MM.1S (cell line): ENCODE measurements at regions not wholly inside any gene's neighbourhood (a gene's known extent, or its start where the extent isn't known, plus 50 kb on each side); places are given as distances from the start of the nearest gene placed in this dataset.
"Not testable (repeated sequence)": the region's sequence is repeated elsewhere in the genome, so short reads cannot be mapped to it uniquely, and the experiment has no call there.

Experiments used
- DNase-seq: peaks from one replicate; pipeline ENCODE4 v3.0.0-alpha.2; 2015
- H2AFZ ChIP-seq: fragments of 300-600 bp; sonication (generic); 2 replicates; pipeline ENCODE4 v1.6.0; 2016; ENCODE audit warnings: antibody characterized with exemption, low read length
- H3F3A ChIP-seq: fragments of 300-600 bp; sonication (generic); 2 replicates; pipeline ENCODE4 v1.6.1; 2016; ENCODE audit warnings: mild to moderate bottlenecking, antibody characterized with exemption, low read length, moderate library complexity, mixed read lengths; ENCODE audit not compliant: insufficient read depth
- H3K27ac ChIP-seq: fragments of 300-600 bp; sonication (generic); 2 replicates; pipeline ENCODE4 v1.5.1; 2016; ENCODE audit warnings: mild to moderate bottlenecking, low read length
- H3K27me3 ChIP-seq: fragments of 300-600 bp; sonication (generic); replicated peaks from 2 replicates; pipeline ENCODE4 v1.6.0; 2016; ENCODE audit warnings: low read length; ENCODE audit not compliant: insufficient read depth
- H3K36me3 ChIP-seq: fragments of 300-600 bp; sonication (generic); replicated peaks from 2 replicates; pipeline ENCODE4 v1.6.1; 2016; ENCODE audit warnings: mild to moderate bottlenecking, low read length, mixed read lengths; ENCODE audit not compliant: insufficient read depth
- H3K4me1 ChIP-seq: fragments of 300-600 bp; sonication (generic); 2 replicates; pipeline ENCODE4 v1.6.1; 2016; ENCODE audit warnings: low read length, mixed read lengths
- H3K4me2 ChIP-seq: fragments of 300-600 bp; sonication (generic); 2 replicates; pipeline ENCODE4 v1.6.0; 2016; ENCODE audit warnings: low read depth, low read length
- H3K4me3 ChIP-seq: fragments of 300-600 bp; sonication (generic); 2 replicates; pipeline ENCODE4 v1.5.1; 2016; ENCODE audit warnings: low read length, mixed read lengths
- H3K79me2 ChIP-seq: fragments of 300-600 bp; sonication (generic); 2 replicates; pipeline ENCODE4 v1.6.1; 2016; ENCODE audit warnings: mixed run types, low read length, mixed read lengths
- H3K9ac ChIP-seq: fragments of 300-600 bp; sonication (generic); 2 replicates; pipeline ENCODE4 v1.6.1; 2016; ENCODE audit warnings: low read length, mixed read lengths
- H3K9me2 ChIP-seq: fragments of 300-600 bp; sonication (generic); replicated peaks from 2 replicates; pipeline ENCODE4 v1.6.1; 2016; ENCODE audit warnings: mild to moderate bottlenecking, low read length, mixed read lengths; ENCODE audit not compliant: insufficient read depth
- H3K9me3 ChIP-seq: fragments of 300-600 bp; sonication (generic); replicated peaks from 2 replicates; pipeline ENCODE4 v1.6.1; 2016; ENCODE audit warnings: mild to moderate bottlenecking, low read length, mixed read lengths; ENCODE audit not compliant: insufficient read depth
- H4K20me1 ChIP-seq: fragments of 300-600 bp; sonication (generic); 2 replicates; pipeline ENCODE4 v1.6.1; 2016; ENCODE audit warnings: mild to moderate bottlenecking, low read length, moderate library complexity, mixed read lengths; ENCODE audit not compliant: insufficient read depth
- EZH2 ChIP-seq: fragments of 300-600 bp; sonication (generic); optimal IDR thresholded peaks from 2 replicates; pipeline ENCODE3; 2017; ENCODE audit warnings: low read depth, mild to moderate bottlenecking, antibody characterized with exemption, low read length, mixed read lengths
- EZH2phosphoT487 ChIP-seq: fragments of 300-600 bp; sonication (generic); IDR thresholded peaks from 2 replicates; pipeline ENCODE4 v1.6.1; 2018; ENCODE audit warnings: antibody characterized with exemption, low read length
- TF ChIP-seq, protein P1 (sequence below): fragments of 300-600 bp; sonication (generic); IDR thresholded peaks from 2 replicates; pipeline ENCODE4 v1.5.1; 2016; ENCODE audit warnings: antibody characterized with exemption, low read length, mixed read lengths

GRCh38 chr1:177686933-177687332 lies 282.9 kb downstream of the SEC16B start:
- Histone ChIP-seq H3K4me3 (no peak overlapping the region), H4K20me1 (no peaks in the 10 kb centered on the region), H2AFZ (no peak overlapping the region), H3K4me1 (no peaks in the 10 kb centered on the region), H3K79me2 (no peaks in the 10 kb centered on the region), H3K9me2 (no peaks in the 10 kb centered on the region), H3K27ac (no peak overlapping the region), H3F3A (no peaks in the 10 kb centered on the region), H3K27me3 (no peaks in the 10 kb centered on the region), H3K36me3 (no peaks in the 10 kb centered on the region), H3K4me2 (no peak overlapping the region), H3K9me3 (no peaks in the 10 kb centered on the region), H3K9ac (no peak overlapping the region)
- no peak for TF ChIP-seq EZH2
- TF ChIP-seq EZH2phosphoT487: no peak
- TF ChIP-seq, protein P1, sequence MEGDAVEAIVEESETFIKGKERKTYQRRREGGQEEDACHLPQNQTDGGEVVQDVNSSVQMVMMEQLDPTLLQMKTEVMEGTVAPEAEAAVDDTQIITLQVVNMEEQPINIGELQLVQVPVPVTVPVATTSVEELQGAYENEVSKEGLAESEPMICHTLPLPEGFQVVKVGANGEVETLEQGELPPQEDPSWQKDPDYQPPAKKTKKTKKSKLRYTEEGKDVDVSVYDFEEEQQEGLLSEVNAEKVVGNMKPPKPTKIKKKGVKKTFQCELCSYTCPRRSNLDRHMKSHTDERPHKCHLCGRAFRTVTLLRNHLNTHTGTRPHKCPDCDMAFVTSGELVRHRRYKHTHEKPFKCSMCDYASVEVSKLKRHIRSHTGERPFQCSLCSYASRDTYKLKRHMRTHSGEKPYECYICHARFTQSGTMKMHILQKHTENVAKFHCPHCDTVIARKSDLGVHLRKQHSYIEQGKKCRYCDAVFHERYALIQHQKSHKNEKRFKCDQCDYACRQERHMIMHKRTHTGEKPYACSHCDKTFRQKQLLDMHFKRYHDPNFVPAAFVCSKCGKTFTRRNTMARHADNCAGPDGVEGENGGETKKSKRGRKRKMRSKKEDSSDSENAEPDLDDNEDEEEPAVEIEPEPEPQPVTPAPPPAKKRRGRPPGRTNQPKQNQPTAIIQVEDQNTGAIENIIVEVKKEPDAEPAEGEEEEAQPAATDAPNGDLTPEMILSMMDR: no peak
- DNase-seq: no peak

GRCh38 chr1:177669161-177669560 lies 300.7 kb downstream of the SEC16B start:
- H3K9me3 ChIP-seq: no peaks in the 10 kb centered on the region
- H3K4me3 ChIP-seq: no peak overlapping the region
- H3K79me2 ChIP-seq: no peaks in the 10 kb centered on the region
- no peak overlapping the region for H3K27ac ChIP-seq
- no peaks in the 10 kb centered on the region for H3K9me2 ChIP-seq
- no peak overlapping the region for H2AFZ ChIP-seq
- H3K4me2 ChIP-seq: no peak overlapping the region
- TF ChIP-seq EZH2 (no peak), EZH2phosphoT487 (no peak)
- TF ChIP-seq, protein P1: no peak
- H3K9ac ChIP-seq: no peak overlapping the region
- H3F3A ChIP-seq: no peaks in the 10 kb centered on the region
- no peaks in the 10 kb centered on the region for H3K27me3 ChIP-seq
- DNase-seq: no peak
- no peaks in the 10 kb centered on the region for H3K4me1 ChIP-seq
- no peaks in the 10 kb centered on the region for H3K36me3 ChIP-seq
- H4K20me1 ChIP-seq: no peaks in the 10 kb centered on the region

DNA sequence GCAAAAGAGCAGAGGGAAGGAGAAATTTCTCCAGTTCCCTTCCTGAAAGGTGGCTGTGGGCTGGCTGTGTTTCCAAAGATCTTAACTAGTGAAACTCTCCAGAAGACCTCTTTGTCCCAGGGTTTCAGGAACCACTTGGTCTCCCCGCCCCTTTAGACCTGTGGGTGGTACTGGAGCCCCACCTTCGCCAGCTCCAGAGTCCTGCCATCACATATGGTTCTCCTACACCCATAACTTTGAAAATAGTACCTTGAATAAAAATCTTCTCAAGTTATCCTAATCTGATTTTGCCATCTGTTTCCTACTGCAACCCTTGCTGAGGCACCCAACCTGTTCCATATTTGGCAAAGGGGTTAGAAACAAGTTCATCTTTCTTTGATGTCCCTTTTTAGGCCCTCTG lies 303.9 kb downstream of the SEC16B start:
- DNase-seq: no peak
- no peak overlapping the region for H3K9ac ChIP-seq
- H3K9me3 ChIP-seq: no peaks in the 10 kb centered on the region
- H3K27ac ChIP-seq: no peak overlapping the region
- no peak overlapping the region for H2AFZ ChIP-seq
- H3K36me3 ChIP-seq: no peaks in the 10 kb centered on the region
- H4K20me1 ChIP-seq: no peaks in the 10 kb centered on the region
- no peaks in the 10 kb centered on the region for H3K9me2 ChIP-seq
- no peaks in the 10 kb centered on the region for H3K4me1 ChIP-seq
- H3K4me2 ChIP-seq: no peak overlapping the region
- TF ChIP-seq, protein P1: no peak
- no peak for TF ChIP-seq EZH2
- no peak for TF ChIP-seq EZH2phosphoT487
- H3K4me3 ChIP-seq: no peak overlapping the region
- H3F3A ChIP-seq: no peaks in the 10 kb centered on the region
- no peaks in the 10 kb centered on the region for H3K27me3 ChIP-seq
- H3K79me2 ChIP-seq: no peaks in the 10 kb centered on the region

DNA sequence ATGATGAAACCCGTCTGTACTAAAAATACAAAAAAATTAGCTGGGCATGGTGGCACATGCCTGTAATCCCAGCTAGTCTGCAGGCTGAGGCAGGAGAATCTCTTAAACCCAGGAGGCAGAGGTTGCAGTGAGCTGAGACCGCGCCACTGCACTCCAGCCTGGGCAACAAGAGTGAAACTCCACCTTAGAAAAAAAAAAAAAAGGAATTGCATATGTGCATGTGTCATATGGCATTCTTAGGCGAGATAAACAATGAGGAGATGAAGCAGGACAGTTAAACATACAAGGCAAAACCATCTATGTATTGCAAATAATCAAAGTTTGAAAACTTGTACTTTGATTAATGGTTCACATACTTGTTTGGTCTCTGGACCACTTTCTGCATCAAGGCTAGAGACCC lies 305.1 kb downstream of the SEC16B start:
- H3K9me3 ChIP-seq, H3K27ac ChIP-seq, H3K4me3 ChIP-seq, H3K4me2 ChIP-seq, H4K20me1 ChIP-seq, H3F3A ChIP-seq, H3K27me3 ChIP-seq, H3K9ac ChIP-seq, H2AFZ ChIP-seq, H3K9me2 ChIP-seq, H3K36me3 ChIP-seq, H3K79me2 ChIP-seq, DNase-seq: not testable (repeated sequence)
- H3K4me1 ChIP-seq: peaks cover 11% of the 10 kb centered on the region; the same call in 1 of the 2 replicates
